ENCODE measurements at regions not wholly inside any gene's neighbourhood (a gene's known extent, or its start where the extent isn't known, plus 50 kb on each side); places are given as distances from the start of the nearest gene placed in this dataset.

- TF ChIP-seq CTCF (IDR thresholded peaks at IDR 0.05) (no peak), POLR2A (IDR thresholded peaks at IDR 0.05) (no peak)
Observed at GRCh38 chr7:79513261-79513660, 59.8 kb upstream of the MAGI2 start.
